WTC11 (cell line): ENCODE measurements at regions not wholly inside any gene's neighbourhood (a gene's known extent, or its start where the extent isn't known, plus 50 kb on each side); places are given as distances from the start of the nearest gene placed in this dataset.

ENCODE experiments used
- ATAC-seq: fragments of 200-7000 bp; cut with Tn5 transposase; 2 replicates; pipeline ENCODE4 v1.10.0; 2021; ENCODE audit warnings: mild to moderate bottlenecking, moderate library complexity
- CTCF ChIA-PET: fragments of 300-600 bp; sonication (Branson Sonifier 250); formaldehyde crosslinking; loops from one replicate; lab custom pipeline; 2021; ENCODE audit warnings: antibody characterized with exemption; lab: Charles Lee
- POLR2A ChIA-PET: fragments of 350-600 bp; sonication (Branson Sonifier 250); formaldehyde crosslinking; loops from one replicate; lab custom pipeline; 2021; ENCODE audit warnings: antibody characterized with exemption; lab: Charles Lee
- DNase-seq: peaks from one replicate; pipeline ENCODE4 v3.0.0; 2021; ENCODE audit warnings: low spot score
- H3K27ac Mint-ChIP-seq: 2 replicates; pipeline ENCODE4 v1.8.0; 2021; ENCODE audit warnings: mixed read lengths
- H3K27me3 Mint-ChIP-seq: 2 replicates; pipeline ENCODE4 v1.8.0; 2021; ENCODE audit warnings: low read depth, mild to moderate bottlenecking, moderate library complexity, mixed read lengths
- H3K36me3 Mint-ChIP-seq: 2 replicates; pipeline ENCODE4 v1.8.0; 2021; ENCODE audit warnings: mixed read lengths
- H3K4me1 Mint-ChIP-seq: 2 replicates; pipeline ENCODE4 v1.8.0; 2022; ENCODE audit warnings: mixed read lengths
- H3K4me3 Mint-ChIP-seq: 2 replicates; pipeline ENCODE4 v1.8.0; 2021; ENCODE audit warnings: mild to moderate bottlenecking, moderate library complexity, mixed read lengths
- H3K9me3 Mint-ChIP-seq: 2 replicates; pipeline ENCODE4 v1.8.0; 2021; ENCODE audit warnings: mixed read lengths
- EMX1 ChIP-seq: fragments of 250-450 bp; sonication (Bioruptor Pico); IDR thresholded peaks from 2 replicates; pipeline ENCODE4 v1.8.0; 2021; ENCODE audit warnings: mild to moderate bottlenecking
- FOXP1 ChIP-seq: sonication (generic); formaldehyde crosslinking; IDR thresholded peaks from 2 replicates; pipeline ENCODE4 v1.8.0; 2022; ENCODE audit warnings: missing genetic modification reagents, mild to moderate bottlenecking, moderate library complexity, borderline replicate concordance
- NFYB ChIP-seq: sonication (generic); formaldehyde crosslinking; conservative IDR thresholded peaks from 2 replicates; pipeline ENCODE4 v1.8.0; 2022; ENCODE audit warnings: low read depth, missing genetic modification reagents
- PRRX2 ChIP-seq: fragments of 250-450 bp; sonication (Bioruptor Pico); IDR thresholded peaks from 2 replicates; pipeline ENCODE4 v1.8.0; 2021; ENCODE audit warnings: mild to moderate bottlenecking
- SMAD3 ChIP-seq: sonication (generic); formaldehyde crosslinking; IDR thresholded peaks from 2 replicates; pipeline ENCODE4 v1.8.0; 2022; ENCODE audit warnings: missing genetic modification reagents, mild to moderate bottlenecking, borderline replicate concordance
- SOX15 ChIP-seq: fragments of 250-450 bp; sonication (Bioruptor Pico); IDR thresholded peaks from 2 replicates; pipeline ENCODE4 v1.9.0; 2021; ENCODE audit warnings: mild to moderate bottlenecking
- SP1 ChIP-seq: sonication (generic); formaldehyde crosslinking; conservative IDR thresholded peaks from 2 replicates; pipeline ENCODE4 v1.8.1; 2022; ENCODE audit warnings: missing genetic modification reagents
- TEAD1 ChIP-seq: sonication (generic); formaldehyde crosslinking; IDR thresholded peaks from 2 replicates; pipeline ENCODE4 v1.8.0; 2022; ENCODE audit warnings: mild to moderate bottlenecking, missing genetic modification reagents
- ZBTB21 ChIP-seq: sonication (generic); formaldehyde crosslinking; IDR thresholded peaks from 2 replicates; pipeline ENCODE4 v1.8.1; 2023; ENCODE audit warnings: mild to moderate bottlenecking, missing genetic modification reagents, borderline replicate concordance
- ZNF121 ChIP-seq: sonication (generic); formaldehyde crosslinking; IDR thresholded peaks from 2 replicates; pipeline ENCODE4 v1.8.0; 2023; ENCODE audit warnings: missing genetic modification reagents
- ZNF263 ChIP-seq: sonication (generic); formaldehyde crosslinking; IDR thresholded peaks from 2 replicates; pipeline ENCODE4 v1.8.1; 2022; ENCODE audit warnings: low read depth, mild to moderate bottlenecking, moderate library complexity, missing genetic modification reagents
- ZNF416 ChIP-seq: fragments of 250-450 bp; sonication (Bioruptor Pico); IDR thresholded peaks from 2 replicates; pipeline ENCODE4 v1.9.0; 2021; ENCODE audit warnings: mild to moderate bottlenecking, inconsistent platforms
- TF ChIP-seq, protein P1 (sequence below): sonication (generic); formaldehyde crosslinking; IDR thresholded peaks from 2 replicates; pipeline ENCODE4 v1.8.0; 2023; ENCODE audit warnings: missing genetic modification reagents, mild to moderate bottlenecking, borderline replicate concordance
- TF ChIP-seq, protein P2 (sequence below): sonication (generic); formaldehyde crosslinking; IDR thresholded peaks from 2 replicates; pipeline ENCODE4 v1.8.1; 2022; ENCODE audit warnings: missing genetic modification reagents, borderline replicate concordance
- TF ChIP-seq, protein P3 (sequence below): fragments of 200-600 bp; IDR thresholded peaks from 2 replicates; pipeline ENCODE4 v1.8.0; 2022; ENCODE audit warnings: antibody characterized with exemption
- TF ChIP-seq, protein P4 (sequence below): fragments of 250-450 bp; sonication (Bioruptor Pico); IDR thresholded peaks from 2 replicates; pipeline ENCODE4 v1.9.0; 2021; ENCODE audit warnings: mild to moderate bottlenecking
- TF ChIP-seq, protein P5 (sequence below): sonication (generic); formaldehyde crosslinking; IDR thresholded peaks from 2 replicates; pipeline ENCODE4 v1.8.0; 2022; ENCODE audit warnings: mild to moderate bottlenecking, missing genetic modification reagents
- TF ChIP-seq, protein P6 (sequence below): sonication (generic); formaldehyde crosslinking; IDR thresholded peaks from 2 replicates; pipeline ENCODE4 v1.8.1; 2023; ENCODE audit warnings: mild to moderate bottlenecking, missing genetic modification reagents

DNA sequence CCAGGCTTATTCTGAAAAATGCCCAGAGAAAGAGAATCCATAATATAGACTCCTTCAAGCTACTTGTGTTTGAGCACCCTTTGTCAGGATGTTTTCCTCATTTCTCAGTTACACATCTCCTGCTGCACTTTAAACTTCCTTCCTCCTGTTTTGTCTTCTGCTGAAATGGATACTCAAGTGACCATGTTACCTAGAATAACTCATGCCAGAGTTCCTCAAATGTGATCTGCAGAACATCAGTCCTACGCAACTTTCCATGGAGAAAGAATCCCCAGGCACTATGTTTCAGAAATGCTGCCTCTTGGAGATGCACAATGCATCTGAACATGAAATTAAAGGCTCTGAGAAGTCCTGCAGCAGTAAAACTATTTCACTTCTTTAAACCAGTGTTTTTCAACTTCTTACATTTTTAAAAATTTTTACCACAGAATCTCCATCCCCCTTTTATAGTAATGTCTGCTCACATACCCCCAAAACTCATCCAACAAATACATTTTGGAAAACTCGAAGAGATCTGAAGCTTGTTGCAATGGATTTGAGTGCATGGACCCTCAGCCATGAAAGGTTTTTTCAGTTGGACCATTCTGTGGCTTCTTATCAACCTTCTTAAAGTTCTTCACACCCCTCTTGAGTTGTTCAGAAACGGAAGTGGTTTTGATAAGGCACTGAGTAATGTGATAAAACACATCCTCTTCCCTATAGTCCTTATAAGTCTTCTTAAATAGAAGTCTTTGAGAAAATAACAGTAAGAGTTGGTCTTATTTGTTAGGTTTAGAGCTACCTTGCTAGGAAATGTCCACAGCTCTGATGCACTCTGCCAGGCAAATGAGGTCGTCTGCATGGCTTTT, 84.5 kb upstream of the KCNA1 start:
- H3K4me1 Mint-ChIP-seq: peaks cover 8% of the 10 kb centered on the region; the same call in 1 of the 2 replicates
- CTCF ChIA-PET: interaction anchor here (0.8 kb wide), 1 partner anchor 26 kb away, joined by 3 read pairs; no protein-coding TSS in a partner anchor

DNA sequence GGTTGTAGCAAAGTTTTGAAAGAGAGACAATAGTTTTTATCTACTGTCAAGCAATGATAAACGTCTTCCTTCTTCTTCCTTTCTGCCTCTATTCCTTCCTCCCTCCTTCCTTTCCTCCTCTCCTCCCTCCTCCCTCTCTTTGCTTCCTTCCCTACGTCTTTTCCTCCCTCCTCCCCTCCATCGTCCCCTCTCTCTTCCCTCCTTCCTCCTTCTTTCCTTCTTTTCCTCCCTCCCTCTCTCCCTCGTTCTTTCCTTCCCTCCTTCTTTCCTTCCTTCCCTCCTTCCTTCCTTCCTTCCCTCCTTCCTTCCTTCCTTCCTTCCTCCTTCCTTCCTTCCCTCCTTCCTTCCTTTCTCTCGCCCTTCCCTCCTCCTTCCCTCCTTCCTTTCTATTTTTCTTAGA, 82.8 kb upstream of the KCNA1 start:
- no peaks in the 10 kb centered on the region for H3K36me3 Mint-ChIP-seq
- no peaks in the 10 kb centered on the region for H3K9me3 Mint-ChIP-seq
- POLR2A ChIA-PET: no interaction called here
- no peak for DNase-seq
- no peak for ATAC-seq
- H3K27me3 Mint-ChIP-seq: no peaks in the 10 kb centered on the region
- no peak overlapping the region for H3K27ac Mint-ChIP-seq
- CTCF ChIA-PET: no interaction called here
- H3K4me1 Mint-ChIP-seq: peaks cover 11% of the 10 kb centered on the region; the same call in 1 of the 2 replicates
- no peak overlapping the region for H3K4me3 Mint-ChIP-seq
- TF ChIP-seq, protein P1, sequence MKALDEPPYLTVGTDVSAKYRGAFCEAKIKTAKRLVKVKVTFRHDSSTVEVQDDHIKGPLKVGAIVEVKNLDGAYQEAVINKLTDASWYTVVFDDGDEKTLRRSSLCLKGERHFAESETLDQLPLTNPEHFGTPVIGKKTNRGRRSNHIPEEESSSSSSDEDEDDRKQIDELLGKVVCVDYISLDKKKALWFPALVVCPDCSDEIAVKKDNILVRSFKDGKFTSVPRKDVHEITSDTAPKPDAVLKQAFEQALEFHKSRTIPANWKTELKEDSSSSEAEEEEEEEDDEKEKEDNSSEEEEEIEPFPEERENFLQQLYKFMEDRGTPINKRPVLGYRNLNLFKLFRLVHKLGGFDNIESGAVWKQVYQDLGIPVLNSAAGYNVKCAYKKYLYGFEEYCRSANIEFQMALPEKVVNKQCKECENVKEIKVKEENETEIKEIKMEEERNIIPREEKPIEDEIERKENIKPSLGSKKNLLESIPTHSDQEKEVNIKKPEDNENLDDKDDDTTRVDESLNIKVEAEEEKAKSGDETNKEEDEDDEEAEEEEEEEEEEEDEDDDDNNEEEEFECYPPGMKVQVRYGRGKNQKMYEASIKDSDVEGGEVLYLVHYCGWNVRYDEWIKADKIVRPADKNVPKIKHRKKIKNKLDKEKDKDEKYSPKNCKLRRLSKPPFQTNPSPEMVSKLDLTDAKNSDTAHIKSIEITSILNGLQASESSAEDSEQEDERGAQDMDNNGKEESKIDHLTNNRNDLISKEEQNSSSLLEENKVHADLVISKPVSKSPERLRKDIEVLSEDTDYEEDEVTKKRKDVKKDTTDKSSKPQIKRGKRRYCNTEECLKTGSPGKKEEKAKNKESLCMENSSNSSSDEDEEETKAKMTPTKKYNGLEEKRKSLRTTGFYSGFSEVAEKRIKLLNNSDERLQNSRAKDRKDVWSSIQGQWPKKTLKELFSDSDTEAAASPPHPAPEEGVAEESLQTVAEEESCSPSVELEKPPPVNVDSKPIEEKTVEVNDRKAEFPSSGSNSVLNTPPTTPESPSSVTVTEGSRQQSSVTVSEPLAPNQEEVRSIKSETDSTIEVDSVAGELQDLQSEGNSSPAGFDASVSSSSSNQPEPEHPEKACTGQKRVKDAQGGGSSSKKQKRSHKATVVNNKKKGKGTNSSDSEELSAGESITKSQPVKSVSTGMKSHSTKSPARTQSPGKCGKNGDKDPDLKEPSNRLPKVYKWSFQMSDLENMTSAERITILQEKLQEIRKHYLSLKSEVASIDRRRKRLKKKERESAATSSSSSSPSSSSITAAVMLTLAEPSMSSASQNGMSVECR (CRISPR knock-in tag): no peak
- no peak for TF ChIP-seq PRRX2 (CRISPR knock-in tag)
- TF ChIP-seq ZNF416 (CRISPR knock-in tag): no peak
- TF ChIP-seq SOX15 (CRISPR knock-in tag): no peak
- TF ChIP-seq, protein P2, sequence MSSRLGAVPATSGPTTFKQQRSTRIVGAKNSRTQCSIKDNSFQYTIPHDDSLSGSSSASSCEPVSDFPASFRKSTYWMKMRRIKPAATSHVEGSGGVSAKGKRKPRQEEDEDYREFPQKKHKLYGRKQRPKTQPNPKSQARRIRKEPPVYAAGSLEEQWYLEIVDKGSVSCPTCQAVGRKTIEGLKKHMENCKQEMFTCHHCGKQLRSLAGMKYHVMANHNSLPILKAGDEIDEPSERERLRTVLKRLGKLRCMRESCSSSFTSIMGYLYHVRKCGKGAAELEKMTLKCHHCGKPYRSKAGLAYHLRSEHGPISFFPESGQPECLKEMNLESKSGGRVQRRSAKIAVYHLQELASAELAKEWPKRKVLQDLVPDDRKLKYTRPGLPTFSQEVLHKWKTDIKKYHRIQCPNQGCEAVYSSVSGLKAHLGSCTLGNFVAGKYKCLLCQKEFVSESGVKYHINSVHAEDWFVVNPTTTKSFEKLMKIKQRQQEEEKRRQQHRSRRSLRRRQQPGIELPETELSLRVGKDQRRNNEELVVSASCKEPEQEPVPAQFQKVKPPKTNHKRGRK (CRISPR knock-in tag): no peak
- no peak for TF ChIP-seq SP1 (CRISPR knock-in tag)
- no peak for TF ChIP-seq ZNF263 (CRISPR knock-in tag)

More for the DNA sequence above, 84.5 kb upstream of the KCNA1 start:
- Mint-ChIP-seq H3K9me3 (no peaks in the 10 kb centered on the region), H3K27ac (no peak overlapping the region), H3K27me3 (no peaks in the 10 kb centered on the region), H3K36me3 (no peaks in the 10 kb centered on the region), H3K4me3 (no peak overlapping the region)
- POLR2A ChIA-PET: no interaction called here
- DNase-seq (no peak), ATAC-seq (no peak)
- no peak for TF ChIP-seq ZNF121 (CRISPR knock-in tag)
- TF ChIP-seq NFYB: no peak
- TF ChIP-seq FOXP1 (CRISPR knock-in tag): no peak
- TF ChIP-seq TEAD1 (CRISPR knock-in tag): no peak
- TF ChIP-seq, protein P3, sequence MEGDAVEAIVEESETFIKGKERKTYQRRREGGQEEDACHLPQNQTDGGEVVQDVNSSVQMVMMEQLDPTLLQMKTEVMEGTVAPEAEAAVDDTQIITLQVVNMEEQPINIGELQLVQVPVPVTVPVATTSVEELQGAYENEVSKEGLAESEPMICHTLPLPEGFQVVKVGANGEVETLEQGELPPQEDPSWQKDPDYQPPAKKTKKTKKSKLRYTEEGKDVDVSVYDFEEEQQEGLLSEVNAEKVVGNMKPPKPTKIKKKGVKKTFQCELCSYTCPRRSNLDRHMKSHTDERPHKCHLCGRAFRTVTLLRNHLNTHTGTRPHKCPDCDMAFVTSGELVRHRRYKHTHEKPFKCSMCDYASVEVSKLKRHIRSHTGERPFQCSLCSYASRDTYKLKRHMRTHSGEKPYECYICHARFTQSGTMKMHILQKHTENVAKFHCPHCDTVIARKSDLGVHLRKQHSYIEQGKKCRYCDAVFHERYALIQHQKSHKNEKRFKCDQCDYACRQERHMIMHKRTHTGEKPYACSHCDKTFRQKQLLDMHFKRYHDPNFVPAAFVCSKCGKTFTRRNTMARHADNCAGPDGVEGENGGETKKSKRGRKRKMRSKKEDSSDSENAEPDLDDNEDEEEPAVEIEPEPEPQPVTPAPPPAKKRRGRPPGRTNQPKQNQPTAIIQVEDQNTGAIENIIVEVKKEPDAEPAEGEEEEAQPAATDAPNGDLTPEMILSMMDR: no peak
- TF ChIP-seq, protein P4, sequence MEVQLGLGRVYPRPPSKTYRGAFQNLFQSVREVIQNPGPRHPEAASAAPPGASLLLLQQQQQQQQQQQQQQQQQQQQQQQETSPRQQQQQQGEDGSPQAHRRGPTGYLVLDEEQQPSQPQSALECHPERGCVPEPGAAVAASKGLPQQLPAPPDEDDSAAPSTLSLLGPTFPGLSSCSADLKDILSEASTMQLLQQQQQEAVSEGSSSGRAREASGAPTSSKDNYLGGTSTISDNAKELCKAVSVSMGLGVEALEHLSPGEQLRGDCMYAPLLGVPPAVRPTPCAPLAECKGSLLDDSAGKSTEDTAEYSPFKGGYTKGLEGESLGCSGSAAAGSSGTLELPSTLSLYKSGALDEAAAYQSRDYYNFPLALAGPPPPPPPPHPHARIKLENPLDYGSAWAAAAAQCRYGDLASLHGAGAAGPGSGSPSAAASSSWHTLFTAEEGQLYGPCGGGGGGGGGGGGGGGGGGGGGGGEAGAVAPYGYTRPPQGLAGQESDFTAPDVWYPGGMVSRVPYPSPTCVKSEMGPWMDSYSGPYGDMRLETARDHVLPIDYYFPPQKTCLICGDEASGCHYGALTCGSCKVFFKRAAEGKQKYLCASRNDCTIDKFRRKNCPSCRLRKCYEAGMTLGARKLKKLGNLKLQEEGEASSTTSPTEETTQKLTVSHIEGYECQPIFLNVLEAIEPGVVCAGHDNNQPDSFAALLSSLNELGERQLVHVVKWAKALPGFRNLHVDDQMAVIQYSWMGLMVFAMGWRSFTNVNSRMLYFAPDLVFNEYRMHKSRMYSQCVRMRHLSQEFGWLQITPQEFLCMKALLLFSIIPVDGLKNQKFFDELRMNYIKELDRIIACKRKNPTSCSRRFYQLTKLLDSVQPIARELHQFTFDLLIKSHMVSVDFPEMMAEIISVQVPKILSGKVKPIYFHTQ (CRISPR knock-in tag): no peak
- TF ChIP-seq, protein P5, sequence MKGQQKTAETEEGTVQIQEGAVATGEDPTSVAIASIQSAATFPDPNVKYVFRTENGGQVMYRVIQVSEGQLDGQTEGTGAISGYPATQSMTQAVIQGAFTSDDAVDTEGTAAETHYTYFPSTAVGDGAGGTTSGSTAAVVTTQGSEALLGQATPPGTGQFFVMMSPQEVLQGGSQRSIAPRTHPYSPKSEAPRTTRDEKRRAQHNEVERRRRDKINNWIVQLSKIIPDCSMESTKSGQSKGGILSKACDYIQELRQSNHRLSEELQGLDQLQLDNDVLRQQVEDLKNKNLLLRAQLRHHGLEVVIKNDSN: no peak
- no peak for TF ChIP-seq EMX1
- no peak for TF ChIP-seq ZBTB21 (CRISPR knock-in tag)
- TF ChIP-seq SMAD3 (CRISPR knock-in tag): no peak
- TF ChIP-seq, protein P6, sequence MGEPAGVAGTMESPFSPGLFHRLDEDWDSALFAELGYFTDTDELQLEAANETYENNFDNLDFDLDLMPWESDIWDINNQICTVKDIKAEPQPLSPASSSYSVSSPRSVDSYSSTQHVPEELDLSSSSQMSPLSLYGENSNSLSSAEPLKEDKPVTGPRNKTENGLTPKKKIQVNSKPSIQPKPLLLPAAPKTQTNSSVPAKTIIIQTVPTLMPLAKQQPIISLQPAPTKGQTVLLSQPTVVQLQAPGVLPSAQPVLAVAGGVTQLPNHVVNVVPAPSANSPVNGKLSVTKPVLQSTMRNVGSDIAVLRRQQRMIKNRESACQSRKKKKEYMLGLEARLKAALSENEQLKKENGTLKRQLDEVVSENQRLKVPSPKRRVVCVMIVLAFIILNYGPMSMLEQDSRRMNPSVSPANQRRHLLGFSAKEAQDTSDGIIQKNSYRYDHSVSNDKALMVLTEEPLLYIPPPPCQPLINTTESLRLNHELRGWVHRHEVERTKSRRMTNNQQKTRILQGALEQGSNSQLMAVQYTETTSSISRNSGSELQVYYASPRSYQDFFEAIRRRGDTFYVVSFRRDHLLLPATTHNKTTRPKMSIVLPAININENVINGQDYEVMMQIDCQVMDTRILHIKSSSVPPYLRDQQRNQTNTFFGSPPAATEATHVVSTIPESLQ (CRISPR knock-in tag): no peak
